Activated CD8-positive, alpha-beta memory T cell treated with anti-CD3 and anti-CD28 coated beads, Interleukin-2, amount 10 ng/mL, durations not matched to agents 7 days and 5 days (primary cell): ENCODE measurements at regions not wholly inside any gene's neighbourhood (a gene's known extent, or its start where the extent isn't known, plus 50 kb on each side); places are given as distances from the start of the nearest gene placed in this dataset.

Experiments used
- ATAC-seq: fragments of 150-1000 bp; cut with Tn5 transposase; one replicate; pipeline ENCODE4 v1.10.0; 2021; ENCODE audit warnings: moderate library complexity
- CTCF ChIA-PET: fragments of 350-600 bp; sonication (Branson Sonifier 250); formaldehyde crosslinking; loops from one replicate; lab custom pipeline; 2021; ENCODE audit warnings: antibody characterized with exemption; lab: Charles Lee
- DNase-seq: peaks from one replicate; pipeline ENCODE4 v3.0.0-alpha.2; 2020
- H3K27ac Mint-ChIP-seq: one replicate; pipeline ENCODE4 v1.8.0; 2021; ENCODE audit warnings: mild to moderate bottlenecking, mixed read lengths
- H3K27me3 Mint-ChIP-seq: one replicate; pipeline ENCODE4 v1.8.0; 2021; ENCODE audit warnings: mixed read lengths
- H3K36me3 Mint-ChIP-seq: one replicate; pipeline ENCODE4 v1.8.0; 2021; ENCODE audit warnings: mild to moderate bottlenecking, mixed read lengths
- H3K4me1 Mint-ChIP-seq: one replicate; pipeline ENCODE4 v1.8.0; 2021; ENCODE audit warnings: mixed read lengths
- H3K4me3 Mint-ChIP-seq: one replicate; pipeline ENCODE4 v1.8.0; 2021; ENCODE audit warnings: mild to moderate bottlenecking, moderate library complexity, mixed read lengths
- H3K9me3 Mint-ChIP-seq: one replicate; pipeline ENCODE4 v1.8.0; 2022; ENCODE audit warnings: low read depth, mixed read lengths

DNA sequence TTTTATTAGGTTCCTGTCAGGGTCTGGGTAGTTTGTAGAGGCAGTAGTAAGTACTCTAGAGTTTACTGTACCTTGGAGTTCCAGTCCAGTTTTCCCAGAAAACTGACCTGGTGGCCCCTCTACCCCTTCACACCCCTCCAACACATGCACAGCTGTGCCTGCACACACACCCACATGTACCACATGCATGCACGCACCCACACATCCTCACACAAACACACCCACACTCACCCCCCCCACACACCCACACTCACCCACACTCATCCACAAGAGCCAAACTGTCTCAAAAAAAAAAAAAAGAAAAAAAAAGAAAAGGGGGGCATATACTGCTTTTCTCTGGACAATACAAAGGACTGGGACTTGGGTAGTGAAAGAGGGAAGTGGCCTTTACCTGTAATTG lies 570.5 kb downstream of the QKI start:
- Mint-ChIP-seq H3K27ac (no peak overlapping the region), H3K27me3 (no peaks in the 10 kb centered on the region), H3K4me1 (peaks cover 5% of the 10 kb centered on the region), H3K4me3 (no peak overlapping the region), H3K36me3 (no peaks in the 10 kb centered on the region), H3K9me3 (no peaks in the 10 kb centered on the region)
- DNase-seq (no peak), ATAC-seq (no peak)
- CTCF ChIA-PET, result no interaction called here

DNA sequence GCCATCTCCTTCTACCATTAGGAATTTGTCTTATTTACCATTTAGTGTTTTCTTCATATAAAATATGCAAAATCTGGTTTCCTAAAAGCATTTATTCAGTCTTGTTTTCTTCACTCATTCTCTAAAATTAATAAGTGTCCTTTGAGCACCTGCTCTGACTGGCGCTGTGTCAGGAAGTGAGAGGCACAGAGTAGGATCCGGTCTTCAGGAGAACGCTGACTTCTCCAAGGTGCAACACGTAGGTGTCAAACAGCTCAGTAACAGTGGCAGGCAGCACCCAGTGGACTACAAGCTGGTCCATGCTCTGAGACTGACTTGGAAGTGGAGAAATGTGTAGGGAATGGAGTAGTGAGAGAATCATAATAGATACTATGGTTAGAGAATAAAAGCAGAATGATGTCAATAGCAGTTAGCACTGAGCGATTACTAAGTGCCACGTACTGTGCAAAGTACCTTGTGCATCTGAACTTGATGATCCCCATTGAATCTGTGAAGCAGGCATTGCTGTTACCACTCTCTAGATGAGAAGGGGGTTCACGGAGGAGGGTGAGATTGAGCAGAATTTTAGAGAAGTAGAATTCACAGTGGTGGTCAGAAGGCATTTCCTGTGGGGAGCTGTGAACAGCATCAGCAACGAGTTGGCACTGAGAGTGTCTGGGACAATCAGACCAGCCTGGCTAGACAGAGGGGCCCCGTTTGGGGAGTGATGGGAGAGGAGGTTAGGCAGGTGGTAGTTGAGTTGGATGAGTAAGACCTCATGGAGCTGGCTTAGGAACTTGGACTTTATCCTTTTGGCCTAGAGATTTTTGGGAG lies 569.8 kb downstream of the QKI start:
- no peaks in the 10 kb centered on the region for H3K9me3 Mint-ChIP-seq
- ATAC-seq (no peak), DNase-seq (no peak)
- no peak overlapping the region for H3K27ac Mint-ChIP-seq
- CTCF ChIA-PET, result no interaction called here
- H3K36me3 Mint-ChIP-seq, result no peaks in the 10 kb centered on the region
- H3K27me3 Mint-ChIP-seq, result no peaks in the 10 kb centered on the region
- no peak overlapping the region for H3K4me3 Mint-ChIP-seq
- H3K4me1 Mint-ChIP-seq, result peaks cover 5% of the 10 kb centered on the region

DNA sequence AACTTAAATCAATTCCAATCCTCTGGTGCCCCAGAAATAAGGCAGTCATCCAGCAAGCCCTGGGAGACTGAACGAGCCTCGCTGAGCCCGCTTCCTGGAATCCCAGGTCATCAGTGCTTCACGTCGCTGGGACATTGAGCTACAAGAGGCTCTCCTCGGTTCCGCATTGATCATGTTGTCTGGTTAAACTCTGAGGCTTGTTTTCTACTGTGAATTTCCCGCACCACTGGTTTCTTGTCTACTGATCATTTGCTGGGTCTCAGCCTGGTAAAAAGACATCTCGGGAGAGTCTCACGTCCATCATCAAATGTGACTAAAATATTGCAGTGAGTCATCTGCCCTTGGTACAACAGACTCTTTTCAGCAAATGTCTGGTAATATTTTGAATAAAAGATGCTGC lies 569.2 kb downstream of the QKI start:
- Mint-ChIP-seq H3K9me3 (no peaks in the 10 kb centered on the region), H3K4me3 (no peak overlapping the region)

DNA sequence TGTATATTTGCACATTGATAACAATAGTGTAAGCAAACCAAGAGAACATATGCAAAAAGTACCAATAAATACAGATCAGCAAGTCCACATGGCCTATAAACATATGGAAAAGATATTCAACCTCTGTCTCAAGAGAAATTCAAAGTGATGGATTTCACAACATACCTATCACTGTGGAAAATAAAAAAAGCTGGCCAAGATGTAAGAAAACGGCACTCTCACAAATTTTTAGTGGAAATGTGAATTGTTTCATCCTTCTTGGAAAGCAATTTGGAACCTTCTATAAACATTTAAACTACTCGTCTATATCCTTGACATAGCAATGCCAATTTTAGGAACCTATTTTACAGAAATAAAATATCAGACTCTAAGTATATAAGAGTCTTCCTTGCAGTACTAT lies 559.8 kb downstream of the QKI start:
- CTCF ChIA-PET, result no interaction called here
- H3K27me3 Mint-ChIP-seq, result no peaks in the 10 kb centered on the region

More for the DNA sequence above, 569.2 kb downstream of the QKI start:
- CTCF ChIA-PET, result no interaction called here
- H3K4me1 Mint-ChIP-seq, result peaks cover 5% of the 10 kb centered on the region
- no peaks in the 10 kb centered on the region for H3K27me3 Mint-ChIP-seq
- no peak for DNase-seq
- no peak overlapping the region for H3K27ac Mint-ChIP-seq
- H3K36me3 Mint-ChIP-seq, result no peaks in the 10 kb centered on the region
- ATAC-seq, result no peak

DNA sequence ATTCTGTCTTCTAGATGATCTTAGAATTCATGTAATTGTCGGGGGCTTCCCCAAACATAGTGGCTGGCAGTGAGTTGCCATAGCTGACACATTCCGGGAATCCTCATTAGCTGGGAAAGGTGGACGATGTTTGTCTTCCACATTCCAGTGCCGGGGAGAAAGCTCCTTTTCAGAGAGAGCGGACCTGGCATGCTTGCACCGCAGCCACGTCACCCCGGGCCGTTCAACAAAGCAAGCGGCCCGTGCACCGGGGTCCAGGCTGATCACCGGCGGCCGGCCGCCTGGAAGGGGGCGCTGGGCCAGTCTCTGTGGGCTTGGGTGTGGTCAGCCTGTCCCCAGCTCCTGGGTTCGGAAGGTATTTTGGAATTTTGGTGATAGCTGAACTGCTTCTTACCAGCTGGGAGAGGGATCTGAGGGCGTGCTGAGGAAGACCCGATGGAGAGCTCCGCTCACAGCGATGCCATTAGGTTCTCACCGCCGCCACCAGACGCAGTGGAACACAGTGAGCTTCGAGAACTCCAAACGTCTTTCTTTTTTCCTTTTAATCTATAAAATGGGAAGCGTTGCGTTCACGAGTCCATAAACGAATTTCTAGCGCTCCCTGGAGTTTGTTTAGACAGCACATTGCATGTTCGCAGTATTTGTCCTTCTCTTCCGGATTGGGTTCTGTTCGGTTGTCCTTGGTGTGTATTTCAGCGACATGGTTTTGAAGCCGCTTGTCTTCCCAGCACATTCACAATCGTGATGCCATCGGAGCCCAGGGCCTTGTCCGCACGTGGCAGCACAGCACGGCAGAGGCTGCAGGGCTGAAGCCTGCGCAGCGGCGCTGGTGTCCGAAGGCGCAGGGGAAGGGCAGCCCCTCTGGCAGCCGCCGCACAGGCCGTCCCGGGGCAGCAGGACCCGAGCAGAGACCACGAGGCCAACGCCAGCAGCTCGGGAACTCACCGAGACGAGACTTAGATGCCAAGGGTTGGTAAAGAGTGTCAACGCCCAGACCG lies 557.6 kb downstream of the QKI start:
- CTCF ChIA-PET, result interaction anchor here (0.9 kb wide), 1 partner anchor 10 kb away, joined by 3 read pairs; no protein-coding TSS in a partner anchor
- Mint-ChIP-seq H3K4me3 (no peak overlapping the region), H3K36me3 (no peaks in the 10 kb centered on the region), H3K9me3 (no peaks in the 10 kb centered on the region), H3K4me1 (no peaks in the 10 kb centered on the region), H3K27ac (no peak overlapping the region), H3K27me3 (no peaks in the 10 kb centered on the region)
- no peak for ATAC-seq
- DNase-seq, result no peak

More for the DNA sequence above, 559.8 kb downstream of the QKI start:
- Mint-ChIP-seq H3K9me3 (no peaks in the 10 kb centered on the region), H3K4me1 (no peaks in the 10 kb centered on the region), H3K36me3 (no peaks in the 10 kb centered on the region), H3K27ac (no peak overlapping the region), H3K4me3 (no peak overlapping the region)
- no peak for ATAC-seq
- DNase-seq, result no peak

DNA sequence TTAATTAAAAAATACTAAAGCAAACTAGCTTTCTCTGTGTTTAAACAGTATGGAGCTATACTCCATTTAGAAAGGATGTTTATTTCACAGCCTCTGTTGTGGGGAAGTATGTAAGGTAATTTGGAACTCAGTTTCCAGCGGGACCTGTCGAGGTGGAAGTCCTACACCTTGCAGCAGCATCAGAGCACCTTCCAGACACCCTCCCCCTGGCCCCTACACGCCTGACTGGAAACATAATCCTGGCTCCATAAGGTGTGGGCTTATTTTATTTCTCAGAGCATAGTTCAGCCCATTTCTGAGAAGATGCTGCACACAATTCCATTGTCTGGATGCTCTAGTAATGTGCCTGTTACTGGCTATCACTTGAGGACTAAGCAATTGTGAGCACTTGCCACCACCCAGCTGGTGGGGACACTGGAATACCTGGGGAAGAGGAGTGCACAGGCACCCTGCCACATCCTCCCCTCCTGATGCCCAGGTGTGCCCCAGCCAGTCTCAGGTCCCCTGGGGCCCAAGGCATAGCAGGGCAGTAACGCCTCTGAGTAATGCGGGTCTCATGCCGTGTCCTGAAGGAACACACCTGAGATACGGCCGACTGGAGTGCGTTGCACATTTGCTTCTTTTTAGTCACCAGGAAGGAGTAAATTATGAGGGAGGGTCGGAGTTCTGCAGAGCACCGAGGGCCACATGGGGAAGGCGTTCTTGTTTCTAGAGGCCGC lies 556.5 kb downstream of the QKI start:
- no peaks in the 10 kb centered on the region for H3K4me1 Mint-ChIP-seq
- no peaks in the 10 kb centered on the region for H3K9me3 Mint-ChIP-seq
- no peak overlapping the region for H3K4me3 Mint-ChIP-seq
- H3K36me3 Mint-ChIP-seq, result no peaks in the 10 kb centered on the region
- no peak overlapping the region for H3K27ac Mint-ChIP-seq
- ATAC-seq (no peak), DNase-seq (no peak)
- CTCF ChIA-PET, result interaction anchor here (0.9 kb wide), 1 partner anchor 9 kb away, joined by 3 read pairs; no protein-coding TSS in a partner anchor
- no peaks in the 10 kb centered on the region for H3K27me3 Mint-ChIP-seq

DNA sequence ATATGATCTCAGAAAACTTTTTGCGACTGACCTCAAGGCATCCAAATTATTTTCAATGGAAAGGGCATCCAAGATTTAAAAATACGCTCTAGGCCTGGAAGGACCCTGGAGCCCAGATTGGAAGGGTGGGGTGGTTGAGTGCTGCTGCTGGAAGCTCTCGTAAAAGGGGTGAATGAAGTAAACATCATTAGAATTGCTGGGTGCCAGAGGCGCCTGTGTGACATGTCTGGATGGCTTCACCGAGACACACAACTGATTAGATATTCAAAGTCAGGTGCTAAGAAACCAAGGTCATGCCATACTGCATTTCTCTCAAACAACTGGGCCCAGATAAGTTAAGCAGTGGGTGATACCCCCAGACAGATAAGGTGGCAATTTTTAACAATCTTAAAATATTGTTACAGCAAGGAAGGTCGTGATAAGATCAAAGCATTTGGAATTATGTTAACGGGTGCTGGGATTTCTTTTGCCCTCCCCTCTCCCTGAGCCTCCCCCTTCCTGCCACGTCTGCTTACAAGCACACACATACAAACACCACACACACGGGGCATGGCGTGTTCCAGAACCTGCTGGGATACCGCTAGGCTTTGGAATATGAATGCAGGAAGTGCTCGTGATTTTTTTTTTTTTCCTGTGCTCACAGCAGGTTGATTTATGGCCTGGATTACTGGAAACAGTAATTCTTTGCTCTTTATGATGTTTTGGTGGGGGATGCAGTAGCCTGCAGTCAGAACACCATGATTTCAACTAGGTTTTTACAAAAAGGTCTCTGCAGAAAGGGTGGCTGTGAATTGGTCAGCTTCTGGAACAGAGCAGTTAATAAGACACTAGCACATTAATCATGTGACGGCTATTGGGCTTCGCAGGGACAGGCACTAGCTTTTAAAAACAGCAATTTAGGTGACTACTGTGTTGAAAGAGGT lies 551.2 kb downstream of the QKI start:
- Mint-ChIP-seq H3K4me3 (no peak overlapping the region), H3K4me1 (no peaks in the 10 kb centered on the region), H3K9me3 (no peaks in the 10 kb centered on the region), H3K36me3 (no peaks in the 10 kb centered on the region), H3K27me3 (no peaks in the 10 kb centered on the region), H3K27ac (no peak overlapping the region)
- DNase-seq (no peak), ATAC-seq (no peak)
- CTCF ChIA-PET, result no interaction called here

DNA sequence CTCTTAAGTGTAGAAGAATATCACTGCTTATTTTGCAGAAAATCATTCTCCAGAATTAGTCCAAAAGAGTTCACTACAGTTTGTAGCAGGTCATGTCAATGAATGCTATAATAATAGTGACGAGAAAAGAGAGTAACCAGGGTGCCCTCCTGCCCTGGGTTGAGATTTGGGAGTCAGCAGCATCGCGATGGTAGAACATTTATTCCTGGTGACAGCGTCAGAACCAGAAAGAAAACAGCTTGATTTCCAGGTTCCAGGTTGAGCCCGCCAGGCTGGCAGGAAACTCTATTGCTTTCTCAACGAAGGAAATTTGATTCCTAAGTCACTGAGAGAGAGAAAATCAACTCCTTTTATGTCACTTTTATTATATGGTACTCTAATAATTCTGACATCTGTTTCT lies 550.3 kb downstream of the QKI start:
- no peaks in the 10 kb centered on the region for H3K36me3 Mint-ChIP-seq
- no peaks in the 10 kb centered on the region for H3K27me3 Mint-ChIP-seq
- no peak for DNase-seq
- H3K27ac Mint-ChIP-seq, result no peak overlapping the region
- no peak overlapping the region for H3K4me3 Mint-ChIP-seq
- H3K9me3 Mint-ChIP-seq, result no peaks in the 10 kb centered on the region
- CTCF ChIA-PET, result no interaction called here
- ATAC-seq, result no peak
- no peaks in the 10 kb centered on the region for H3K4me1 Mint-ChIP-seq

DNA sequence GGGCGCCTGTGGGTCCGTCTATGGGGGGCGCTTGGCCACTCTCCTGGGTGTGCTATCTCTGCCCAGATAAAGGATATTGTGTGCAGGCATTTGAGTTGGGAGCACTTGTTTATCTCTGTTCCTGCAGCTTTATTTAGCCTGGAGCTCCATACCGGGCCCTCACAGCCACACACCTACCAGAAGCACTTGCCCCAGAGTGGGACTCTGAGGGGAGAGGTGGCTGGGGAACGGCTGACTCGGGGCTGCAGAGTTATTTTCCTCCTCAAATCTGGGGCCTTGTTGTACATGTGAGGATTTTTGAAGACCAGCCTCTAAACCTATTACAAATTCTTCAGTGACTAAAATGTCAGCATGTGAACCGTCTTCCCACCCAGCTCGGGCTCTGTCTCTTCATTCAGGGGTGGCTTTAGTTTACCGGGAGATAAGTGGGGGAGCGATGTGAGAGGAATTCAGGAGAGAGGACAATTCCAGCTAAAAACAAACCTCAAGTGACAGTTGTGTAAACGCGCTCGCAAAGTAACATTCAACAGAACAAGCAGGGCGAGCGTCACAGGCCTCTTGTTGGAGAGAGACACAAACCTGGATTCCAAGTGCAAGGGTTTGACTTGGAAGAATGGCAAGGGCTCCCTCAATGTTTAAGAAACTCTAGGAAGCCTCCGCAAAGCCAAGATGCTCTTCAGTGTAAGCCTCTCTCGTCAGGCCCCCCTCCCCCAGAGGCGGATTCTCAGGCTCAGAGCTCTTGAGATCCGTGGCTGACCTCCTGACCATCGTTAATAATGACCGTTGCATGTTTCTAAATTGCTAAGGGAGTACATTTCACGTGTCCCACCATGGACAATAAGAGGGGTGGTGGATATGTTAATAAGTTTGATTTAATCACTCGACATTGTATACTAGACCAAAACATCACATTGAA lies 548.9 kb downstream of the QKI start:
- H3K27me3 Mint-ChIP-seq, result no peaks in the 10 kb centered on the region
- ATAC-seq (no peak), DNase-seq (no peak)
- H3K9me3 Mint-ChIP-seq, result no peaks in the 10 kb centered on the region
- H3K4me1 Mint-ChIP-seq, result no peaks in the 10 kb centered on the region
- no peak overlapping the region for H3K27ac Mint-ChIP-seq
- H3K36me3 Mint-ChIP-seq, result no peaks in the 10 kb centered on the region
- CTCF ChIA-PET, result no interaction called here
- H3K4me3 Mint-ChIP-seq, result no peak overlapping the region

DNA sequence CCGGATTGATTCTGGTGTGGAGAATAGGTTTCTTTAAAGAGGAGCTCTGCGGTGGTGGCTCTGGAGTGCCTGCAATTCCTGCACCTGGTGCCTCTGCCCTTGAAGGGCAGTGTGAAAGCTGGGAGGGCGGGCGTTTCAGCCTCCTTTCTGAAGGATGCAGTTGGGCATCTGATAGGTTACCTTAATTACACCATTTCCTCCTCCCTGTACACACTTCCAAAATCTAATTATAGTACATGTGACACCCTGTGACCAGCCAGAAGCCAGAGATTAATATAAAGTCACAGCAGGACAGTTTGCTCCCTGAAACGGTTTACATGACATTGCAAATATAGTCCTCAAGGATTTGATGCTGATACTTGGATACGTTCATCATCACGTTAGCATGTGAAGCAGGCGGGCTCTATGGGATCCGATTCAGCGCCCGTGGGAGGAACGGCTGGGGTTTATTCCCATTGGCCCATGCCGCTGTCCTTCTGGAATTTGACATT lies 548.2 kb downstream of the QKI start:
- no peaks in the 10 kb centered on the region for H3K9me3 Mint-ChIP-seq
- H3K4me3 Mint-ChIP-seq, result no peak overlapping the region
- no peaks in the 10 kb centered on the region for H3K27me3 Mint-ChIP-seq
- H3K36me3 Mint-ChIP-seq, result no peaks in the 10 kb centered on the region
- ATAC-seq (no peak), DNase-seq (no peak)
- CTCF ChIA-PET, result interaction anchor here (0.7 kb wide), 1 partner anchor 9 kb away, joined by 3 read pairs; no protein-coding TSS in a partner anchor
- H3K4me1 Mint-ChIP-seq, result no peaks in the 10 kb centered on the region
- no peak overlapping the region for H3K27ac Mint-ChIP-seq

DNA sequence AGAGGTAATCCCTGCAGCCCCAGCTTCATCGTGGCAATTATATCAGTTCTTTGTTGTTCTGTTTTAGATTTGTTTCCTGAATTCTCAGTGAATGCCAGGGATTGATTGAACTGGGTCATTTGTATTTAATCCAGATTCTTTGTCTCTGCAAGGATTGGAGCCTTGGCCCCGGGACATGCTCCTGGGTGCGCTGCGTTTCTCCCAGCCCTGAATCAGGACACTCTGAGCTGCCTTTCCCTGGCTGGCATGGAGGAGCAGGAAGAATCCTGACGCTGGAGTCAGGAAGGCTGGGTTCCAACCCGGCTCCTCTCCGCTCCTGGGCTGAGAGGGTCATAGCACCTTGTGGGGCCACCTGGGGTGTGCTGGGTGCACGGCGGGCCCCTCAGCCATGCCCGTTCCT lies 545.6 kb downstream of the QKI start:
- Mint-ChIP-seq H3K27ac (no peak overlapping the region), H3K4me1 (peaks cover 1% of the 10 kb centered on the region), H3K27me3 (peaks cover 8% of the 10 kb centered on the region), H3K36me3 (no peaks in the 10 kb centered on the region), H3K9me3 (no peaks in the 10 kb centered on the region), H3K4me3 (no peak overlapping the region)
- ATAC-seq, result no peak
- CTCF ChIA-PET, result interaction anchor here (0.5 kb wide), 1 partner anchor 533 kb away, joined by 3 read pairs; no protein-coding TSS in a partner anchor
- DNase-seq, result no peak
